Lung (tissue), 11 donors: ENCODE measurements at regions not wholly inside any gene's neighbourhood (a gene's known extent, or its start where the extent isn't known, plus 50 kb on each side); places are given as distances from the start of the nearest gene placed in this dataset.

Experiments used
- ATAC-seq: fragments of 200-7000 bp; cut with Tn5 transposase; one replicate; pipeline ENCODE4 v1.9.1; 2020; ENCODE audit warnings: moderate number of reproducible peaks; ENCODE audit not compliant: insufficient read depth, low FRiP score
- DNase-seq, 3 donors: peaks; one replicate each; pipeline ENCODE4 v3.0.0-alpha.2; 2013 to 2017
- H3K27ac ChIP-seq, 2 donors: one replicate each; pipeline ENCODE4 v1.5.1; 2013; ENCODE audit warnings: mild to moderate bottlenecking in 2 of 2, moderate library complexity in 2 of 2, control low read depth in 1 of 2, inconsistent platforms in 1 of 2, low read depth in 1 of 2, low read length in 1 of 2
- H3K27me3 ChIP-seq, 3 donors: one replicate each; pipeline ENCODE4 v1.5.1; 2013; ENCODE audit warnings: low read length in 2 of 3; ENCODE audit not compliant: control insufficient read depth in 3 of 3, insufficient read depth in 3 of 3
- H3K36me3 ChIP-seq, 4 donors: one replicate each; pipeline ENCODE4 v1.5.1; 2013; ENCODE audit warnings: low read length in 4 of 4, mild to moderate bottlenecking in 1 of 4, moderate library complexity in 1 of 4; ENCODE audit not compliant: control insufficient read depth in 4 of 4, insufficient read depth in 4 of 4
- H3K4me1 ChIP-seq, 5 donors: one replicate each; pipeline ENCODE4 v1.5.1; 2013; ENCODE audit warnings: low read length in 5 of 5, mild to moderate bottlenecking in 2 of 5, moderate library complexity in 1 of 5; ENCODE audit not compliant: control insufficient read depth in 5 of 5, insufficient read depth in 5 of 5
- H3K4me3 ChIP-seq: one replicate; pipeline ENCODE4 v1.5.1; 2013; ENCODE audit warnings: mild to moderate bottlenecking, control low read depth, moderate library complexity
- H3K9ac ChIP-seq, 2 donors: one replicate each; pipeline ENCODE4 v1.5.1; 2013; ENCODE audit warnings: low read length in 2 of 2, control low read depth in 1 of 2; ENCODE audit not compliant: insufficient read depth in 1 of 2
- H3K9me3 ChIP-seq, 4 donors: one replicate each; pipeline ENCODE4 v1.5.1; 2013; ENCODE audit warnings: low read length in 3 of 4, mild to moderate bottlenecking in 1 of 4, moderate library complexity in 1 of 4; ENCODE audit not compliant: control insufficient read depth in 4 of 4, insufficient read depth in 3 of 4
- CTCF ChIP-seq: IDR thresholded peaks from 2 replicates; pipeline ENCODE4 v1.5.1; 2012; ENCODE audit warnings: mild to moderate bottlenecking; ENCODE audit errors: control extremely low read depth, extremely low read depth
- WGBS, 2 donors: extraction: QIAGEN DNeasy Blood & Tissue Kit; methylation state at CpG; one replicate each; pipeline ENCODE4 v1.1.7; 2013; 5-methylcytosine and 5-hydroxymethylcytosine counted together
- donor health status: control.
- donor health status: control.
- donor health status: Bipolar disorder and iron deficiency.
- donor health status: healthy.
- donor health status: DM: yes; HTN: yes; CAD: no.

GRCh38 chr15:62748196-62748595 lies 294.4 kb upstream of the TPM1 start:
- ATAC-seq = no peak
- no peaks in the 10 kb centered on the region for H3K27me3 ChIP-seq
- WGBS, 2 donors = 88 to 91% methylated on average over 5 of the region's 5 CpGs

DNA sequence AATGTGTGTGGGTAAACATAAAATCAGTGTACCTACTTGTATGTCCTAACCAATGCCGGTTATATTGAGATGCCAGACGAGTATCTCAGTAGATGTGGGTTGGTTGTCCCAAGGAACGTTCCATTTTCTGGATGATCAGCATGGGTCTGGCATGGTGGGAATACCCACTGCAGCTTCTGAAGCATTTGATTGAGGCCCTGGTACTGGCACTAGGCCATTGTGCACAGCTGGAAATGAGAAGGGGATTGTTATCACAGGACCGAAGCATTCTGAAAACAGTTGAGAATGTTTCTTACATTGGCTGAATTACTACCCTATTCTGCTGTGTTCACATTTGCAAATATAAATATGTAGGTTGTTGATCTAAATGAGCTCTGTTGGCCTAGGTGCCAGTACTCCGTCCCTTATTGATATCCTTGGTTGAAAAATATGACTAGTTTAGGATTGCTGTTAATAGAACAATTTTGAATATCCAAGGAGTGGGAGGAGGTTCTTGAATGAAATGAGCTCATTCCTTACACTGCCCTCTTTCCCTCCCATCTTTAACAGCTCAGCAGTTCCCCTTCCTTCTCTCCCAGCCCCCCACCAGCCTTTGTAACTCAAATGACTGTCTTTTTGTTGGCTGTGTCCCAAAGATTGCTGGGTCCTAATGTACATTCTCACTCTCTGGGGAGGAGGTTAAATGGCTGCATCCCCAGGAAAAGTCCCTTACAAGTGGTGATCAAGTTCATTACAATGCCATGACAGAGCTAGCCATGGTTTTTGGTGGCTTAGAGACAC lies 293.3 kb upstream of the TPM1 start:
- Histone ChIP-seq H3K9me3 (no peaks in the 10 kb centered on the region), H3K27ac (no peak overlapping the region), H3K4me3 (no peak overlapping the region), H3K36me3 (peaks cover 0 to 8% (median 3%) of the 10 kb centered on the region in 4 donors), H3K27me3 (no peaks in the 10 kb centered on the region), H3K4me1 (peaks cover 0 to 40% (median 6%) of the 10 kb centered on the region in 5 donors), H3K9ac (no peak overlapping the region)
- no peak for ATAC-seq
- no peak for TF ChIP-seq CTCF
- 93 to 95% methylated on average over 5 of the region's 5 CpGs for WGBS, 2 donors
- DNase-seq = peak; percentile 67 to 84 (median 83)

More at GRCh38 chr15:62748196-62748595, 294.4 kb upstream of the TPM1 start:
- no peak for DNase-seq
- no peak for TF ChIP-seq CTCF
- Histone ChIP-seq H3K9me3 (no peaks in the 10 kb centered on the region), H3K36me3 (peaks cover 0 to 6% (median 2%) of the 10 kb centered on the region in 4 donors), H3K4me1 (peaks cover 0 to 46% (median 6%) of the 10 kb centered on the region in 5 donors), H3K9ac (no peak overlapping the region), H3K4me3 (no peak overlapping the region), H3K27ac (no peak overlapping the region)

DNA sequence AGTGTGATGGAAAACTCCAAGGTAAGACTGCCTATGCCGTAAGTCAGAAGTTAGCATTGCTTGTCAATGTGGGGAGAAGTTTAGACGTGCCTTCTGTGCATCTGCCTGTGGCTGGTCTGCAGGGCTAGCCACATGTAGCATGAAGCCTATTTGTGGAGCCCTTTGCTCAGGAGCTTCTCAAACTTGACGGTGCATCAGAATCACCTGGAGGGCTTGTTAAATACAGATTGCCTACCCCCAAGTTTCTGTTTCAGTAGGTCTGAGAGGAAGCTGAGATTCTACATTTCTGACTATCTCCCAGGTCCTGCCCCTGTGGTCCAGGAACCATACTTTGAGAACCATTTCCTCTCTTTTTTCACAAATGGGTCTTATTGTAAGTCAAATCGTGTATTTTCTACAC lies 292.1 kb upstream of the TPM1 start:
- H3K9ac ChIP-seq = no peak overlapping the region
- peaks cover 0 to 32% (median 6%) of the 10 kb centered on the region in 5 donors for H3K4me1 ChIP-seq
- 94 to 98% methylated on average over 4 of the region's 4 CpGs for WGBS, 2 donors
- no peaks in the 10 kb centered on the region for H3K9me3 ChIP-seq
- H3K36me3 ChIP-seq = peaks cover 0 to 10% (median 4%) of the 10 kb centered on the region in 4 donors
- DNase-seq = no peak
- TF ChIP-seq CTCF = no peak
- no peak overlapping the region for H3K4me3 ChIP-seq
- no peak for ATAC-seq
- H3K27me3 ChIP-seq = no peaks in the 10 kb centered on the region
- no peak overlapping the region for H3K27ac ChIP-seq
